Large intestine (tissue), 3 donors: ENCODE measurements at regions not wholly inside any gene's neighbourhood (a gene's known extent, or its start where the extent isn't known, plus 50 kb on each side); places are given as distances from the start of the nearest gene placed in this dataset.
"Not testable (repeated sequence)": the region's sequence is repeated elsewhere in the genome, so short reads cannot be mapped to it uniquely, and the experiment has no call there.

Experiments
- DNase-seq, 2 donors: peaks; one replicate each; pipeline versions ENCODE4 v3.0.0 to v3.0.0-alpha.2; 2013
- H3K27ac ChIP-seq: one replicate; pipeline ENCODE4 v1.5.1; 2013; ENCODE audit warnings: low read length
- H3K27me3 ChIP-seq: 2 replicates; pipeline ENCODE4 v1.6.1; 2013; ENCODE audit warnings: low read length; ENCODE audit not compliant: control insufficient read depth, insufficient read depth
- H3K36me3 ChIP-seq: 2 replicates; pipeline ENCODE4 v1.6.1; 2013; ENCODE audit warnings: low read length; ENCODE audit not compliant: control insufficient read depth, insufficient read depth
- H3K4me1 ChIP-seq: one replicate; pipeline ENCODE4 v1.6.1; 2013; ENCODE audit warnings: low read length; ENCODE audit not compliant: control insufficient read depth, insufficient read depth
- H3K4me3 ChIP-seq: one replicate; pipeline ENCODE4 v1.5.1; 2013; ENCODE audit warnings: low read length
- H3K9me3 ChIP-seq: one replicate; pipeline ENCODE4 v1.6.1; 2013; ENCODE audit warnings: mild to moderate bottlenecking, low read depth, low read length, moderate library complexity; ENCODE audit not compliant: control insufficient read depth
- WGBS: methylation state at CpG from one replicate; pipeline ENCODE4 v1.1.5; 2013; ENCODE audit warnings: low lambda C conversion rate; ENCODE audit not compliant: insufficient coverage; 5-methylcytosine and 5-hydroxymethylcytosine counted together

- Histone ChIP-seq H3K27ac (no peak overlapping the region), H3K36me3 (no peaks in the 10 kb centered on the region), H3K9me3 (no peaks in the 10 kb centered on the region), H3K27me3 (no peaks in the 10 kb centered on the region), H3K4me3 (no peak overlapping the region), H3K4me1 (no peaks in the 10 kb centered on the region)
- DNase-seq: no peak
- WGBS: no CpG with 5 or more reads among the region's 1 CpG
Observed at GRCh38 chrX:86887341-86887740, 630.3 kb upstream of the KLHL4 start.

DNA sequence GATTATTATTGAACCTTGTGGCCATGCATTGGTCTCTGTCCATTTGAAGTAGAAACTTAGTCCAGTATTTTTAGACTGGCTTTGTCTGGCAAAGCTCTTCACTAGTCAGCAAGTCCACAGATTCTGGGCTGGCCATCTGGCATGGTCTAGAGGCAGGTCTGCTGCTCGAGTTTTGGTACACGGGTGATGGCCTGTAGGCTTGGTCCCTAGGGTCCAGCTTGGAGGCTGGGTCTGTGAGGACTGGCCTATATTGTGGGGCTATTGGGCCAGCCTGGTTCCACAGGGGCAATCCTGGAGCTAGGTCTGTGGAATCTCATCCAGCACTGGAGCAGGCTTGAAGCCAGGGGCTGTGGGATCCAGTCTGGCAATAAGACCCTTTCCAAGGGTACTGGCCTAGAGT lies 607.6 kb upstream of the KLHL4 start:
- Histone ChIP-seq H3K27me3 (no peaks in the 10 kb centered on the region), H3K36me3 (no peaks in the 10 kb centered on the region), H3K4me3 (no peak overlapping the region), H3K4me1 (no peaks in the 10 kb centered on the region), H3K27ac (no peak overlapping the region), H3K9me3 (no peaks in the 10 kb centered on the region)
- no peak for DNase-seq
- no CpG with 5 or more reads among the region's 2 CpGs for WGBS

DNA sequence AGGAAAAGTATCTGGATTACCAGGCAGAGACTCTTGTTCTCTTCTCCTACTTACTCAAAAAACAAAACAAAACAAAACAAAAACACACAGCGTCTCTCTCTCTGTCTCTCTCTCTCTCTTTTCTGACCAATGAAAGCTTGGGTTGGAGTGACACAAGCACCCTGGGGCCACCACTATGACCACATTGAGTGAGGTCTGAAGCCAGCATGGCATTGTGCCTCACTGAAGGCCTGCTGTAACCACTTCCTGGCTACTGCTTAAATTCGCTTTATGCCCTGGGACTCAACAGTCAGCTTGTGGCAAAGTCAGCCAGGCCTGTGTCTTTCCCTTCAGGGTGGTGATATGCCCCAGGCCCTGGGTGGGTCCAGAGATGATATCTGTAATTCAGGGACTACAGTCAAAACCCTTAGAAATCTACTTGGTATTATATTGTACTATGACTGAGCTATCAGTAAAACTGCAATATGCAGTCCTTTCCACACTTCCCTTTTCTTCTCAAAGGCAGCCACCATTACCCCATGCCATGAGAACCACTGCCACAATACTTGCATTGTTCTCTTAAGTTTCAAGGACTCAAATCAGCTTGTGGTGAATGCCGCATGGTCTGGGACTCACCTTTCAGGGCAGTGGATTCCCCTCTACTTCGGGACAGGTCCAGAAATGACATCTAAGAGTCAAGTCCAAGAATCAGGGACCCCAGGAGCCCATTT lies 606.8 kb upstream of the KLHL4 start:
- Histone ChIP-seq H3K27me3 (no peaks in the 10 kb centered on the region), H3K27ac (no peak overlapping the region), H3K36me3 (no peaks in the 10 kb centered on the region), H3K4me1 (no peaks in the 10 kb centered on the region), H3K9me3 (no peaks in the 10 kb centered on the region), H3K4me3 (no peak overlapping the region)
- no CpG with 5 or more reads among the region's 4 CpGs for WGBS
- no peak for DNase-seq

- H3K36me3 ChIP-seq: no peaks in the 10 kb centered on the region
- WGBS: no CpG with 5 or more reads among the region's 1 CpG
- H3K4me1 ChIP-seq: no peaks in the 10 kb centered on the region
- DNase-seq: no peak
- H3K27me3 ChIP-seq: no peaks in the 10 kb centered on the region
- H3K9me3 ChIP-seq: no peaks in the 10 kb centered on the region
- H3K4me3 ChIP-seq: no peak overlapping the region
- H3K27ac ChIP-seq: no peak overlapping the region
Observed at GRCh38 chrX:86914569-86914968, 603.0 kb upstream of the KLHL4 start.

DNA sequence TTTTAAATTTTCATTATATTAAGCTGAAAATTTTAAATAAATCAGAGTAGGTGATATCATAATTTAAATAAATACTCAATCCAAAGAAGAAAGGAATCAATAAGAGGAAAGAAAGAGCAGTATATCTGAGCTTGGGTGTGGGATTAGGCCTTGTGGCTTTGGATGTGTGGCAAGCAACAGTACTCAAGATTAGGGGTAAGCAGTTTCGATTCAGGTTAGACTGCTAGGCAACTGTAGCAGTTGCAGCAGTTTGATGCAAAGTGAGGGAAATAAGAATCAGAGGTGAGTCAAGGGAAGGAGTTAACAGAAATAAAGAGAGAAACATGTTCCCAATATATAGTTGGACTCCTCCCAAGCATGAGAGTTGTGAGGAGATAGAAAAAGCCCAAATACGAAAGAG lies 599.6 kb upstream of the KLHL4 start:
- no peaks in the 10 kb centered on the region for H3K27me3 ChIP-seq
- no CpG with 5 or more reads among the region's 2 CpGs for WGBS
- H3K36me3 ChIP-seq: no peaks in the 10 kb centered on the region
- no peak overlapping the region for H3K27ac ChIP-seq
- no peaks in the 10 kb centered on the region for H3K4me1 ChIP-seq
- H3K4me3 ChIP-seq: no peak overlapping the region
- no peaks in the 10 kb centered on the region for H3K9me3 ChIP-seq
- no peak for DNase-seq

DNA sequence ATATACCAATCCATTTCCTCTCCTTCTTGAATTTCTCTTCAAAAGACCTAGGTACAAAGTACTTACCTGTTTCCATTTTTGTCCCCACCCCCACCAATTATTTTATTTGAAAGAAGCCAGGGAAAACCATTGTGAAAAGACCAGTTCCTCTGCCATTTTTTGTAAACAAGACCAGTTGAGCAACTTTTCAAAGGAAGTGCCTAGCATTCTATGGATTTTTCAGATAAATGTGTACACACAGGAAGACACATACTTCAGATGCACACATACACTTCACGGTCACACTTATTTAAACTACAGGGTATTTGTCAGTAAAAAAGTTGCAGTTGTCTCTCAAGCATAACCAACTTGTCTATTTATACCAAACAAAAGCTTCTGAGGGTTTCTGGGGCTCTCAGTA lies 587.2 kb upstream of the KLHL4 start:
- Histone ChIP-seq H3K4me3 (no peak overlapping the region), H3K27ac (no peak overlapping the region), H3K9me3 (no peaks in the 10 kb centered on the region), H3K36me3 (no peaks in the 10 kb centered on the region), H3K4me1 (no peaks in the 10 kb centered on the region), H3K27me3 (no peaks in the 10 kb centered on the region)
- no peak for DNase-seq
- no CpG with 5 or more reads among the region's 1 CpG for WGBS

GRCh38 chrX:86935988-86936387 lies 581.6 kb upstream of the KLHL4 start:
- Histone ChIP-seq H3K27me3 (no peaks in the 10 kb centered on the region), H3K36me3 (no peaks in the 10 kb centered on the region), H3K9me3 (no peaks in the 10 kb centered on the region), H3K4me1 (no peaks in the 10 kb centered on the region), H3K27ac (no peak overlapping the region), H3K4me3 (no peak overlapping the region)
- 100% methylated on average over 1 of the region's 5 CpGs for WGBS
- DNase-seq: no peak

- no peaks in the 10 kb centered on the region for H3K4me1 ChIP-seq
- H3K36me3 ChIP-seq: no peaks in the 10 kb centered on the region
- DNase-seq: peak; percentile 1
- H3K27ac ChIP-seq: no peak overlapping the region
- H3K4me3 ChIP-seq: no peak overlapping the region
- WGBS: no CpG with 5 or more reads among the region's 1 CpG
- H3K9me3 ChIP-seq: no peaks in the 10 kb centered on the region
- H3K27me3 ChIP-seq: no peaks in the 10 kb centered on the region
Observed at GRCh38 chrX:86946569-86946968, 571.0 kb upstream of the KLHL4 start.

DNA sequence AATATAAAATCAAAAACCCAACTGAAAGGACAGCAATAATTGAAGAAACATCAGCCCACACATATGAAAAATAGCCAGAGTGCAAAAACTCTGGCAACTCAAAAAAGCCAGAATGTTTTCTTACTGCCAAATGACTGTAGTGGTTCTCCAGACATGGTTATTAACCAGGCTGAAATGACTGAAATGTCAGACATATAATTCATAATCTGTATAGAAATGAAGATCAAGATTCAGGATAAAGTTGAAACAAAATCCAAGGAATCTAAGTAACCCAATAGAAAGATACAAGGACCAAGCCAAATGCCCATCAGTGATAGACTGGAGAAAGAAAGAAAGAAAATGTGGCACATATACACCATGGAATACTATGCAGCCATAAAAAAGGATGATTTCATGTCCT lies 553.3 kb upstream of the KLHL4 start:
- Histone ChIP-seq H3K27me3 (no peaks in the 10 kb centered on the region), H3K9me3 (no peaks in the 10 kb centered on the region), H3K36me3 (no peaks in the 10 kb centered on the region), H3K4me1 (no peaks in the 10 kb centered on the region), H3K27ac (no peak overlapping the region), H3K4me3 (no peak overlapping the region)
- no peak for DNase-seq

GRCh38 chrX:86981326-86981879 lies 536.2 kb upstream of the KLHL4 start:
- Histone ChIP-seq H3K4me3 (no peak overlapping the region), H3K27ac (no peak overlapping the region), H3K27me3 (no peaks in the 10 kb centered on the region), H3K4me1 (no peaks in the 10 kb centered on the region), H3K36me3 (no peaks in the 10 kb centered on the region), H3K9me3 (no peaks in the 10 kb centered on the region)
- WGBS: no CpG with 5 or more reads among the region's 2 CpGs
- no peak for DNase-seq

- not testable (repeated sequence) for H3K27me3 ChIP-seq, H3K9me3 ChIP-seq, H3K4me3 ChIP-seq, H3K27ac ChIP-seq, DNase-seq, H3K4me1 ChIP-seq, H3K36me3 ChIP-seq
- no CpG with 5 or more reads among the region's 4 CpGs for WGBS
Observed at GRCh38 chrX:86987351-86987750, 530.3 kb upstream of the KLHL4 start.
